ENCODE measurements at regions not wholly inside any gene's neighbourhood (a gene's known extent, or its start where the extent isn't known, plus 50 kb on each side); places are given as distances from the start of the nearest gene placed in this dataset.
"Not testable (repeated sequence)": the region's sequence is repeated elsewhere in the genome, so short reads cannot be mapped to it uniquely, and the experiment has no call there.

- DNase-seq (ENCODE audit: low read depth in 2 of 2) = no peak
These were observed 546.9 kb upstream of the API5 start for GRCh38 chr11:42764936-42765335.

GRCh38 chr11:42768576-42768975, 543.2 kb upstream of the API5 start:
- no peak for DNase-seq (ENCODE audit: low read depth in 2 of 2)

GRCh38 chr11:42770444-42771065, 541.2 kb upstream of the API5 start:
- DNase-seq (ENCODE audit: low read depth in 2 of 2) = no peak

DNA sequence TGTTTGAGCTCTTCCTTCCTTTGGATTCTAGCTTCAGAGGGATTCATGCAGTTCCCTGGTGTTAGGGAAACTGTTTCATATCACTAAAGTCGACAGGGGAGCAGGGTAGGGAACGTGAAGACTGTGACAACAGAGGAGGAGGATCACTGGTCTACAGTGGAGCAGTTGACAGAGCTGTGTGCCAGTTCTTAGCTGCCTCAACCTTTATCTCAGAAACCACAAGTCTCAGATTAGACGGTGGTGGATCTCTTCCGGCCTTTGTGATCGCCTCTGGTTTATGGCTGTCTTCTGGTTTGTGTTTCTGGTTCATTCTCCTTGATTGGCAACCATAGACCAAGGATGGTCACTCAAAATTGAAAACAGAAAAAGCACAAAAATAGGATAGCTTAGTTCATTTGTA, 538.9 kb upstream of the API5 start:
- no peak for DNase-seq (ENCODE audit: low read depth in 2 of 2)

- DNase-seq (ENCODE audit: low read depth in 2 of 2) = no peak
These were observed 538.1 kb upstream of the API5 start for GRCh38 chr11:42773729-42774128.

- no peak for DNase-seq (ENCODE audit: low read depth in 2 of 2)
These were observed 537.2 kb upstream of the API5 start for GRCh38 chr11:42774567-42774966.

DNA sequence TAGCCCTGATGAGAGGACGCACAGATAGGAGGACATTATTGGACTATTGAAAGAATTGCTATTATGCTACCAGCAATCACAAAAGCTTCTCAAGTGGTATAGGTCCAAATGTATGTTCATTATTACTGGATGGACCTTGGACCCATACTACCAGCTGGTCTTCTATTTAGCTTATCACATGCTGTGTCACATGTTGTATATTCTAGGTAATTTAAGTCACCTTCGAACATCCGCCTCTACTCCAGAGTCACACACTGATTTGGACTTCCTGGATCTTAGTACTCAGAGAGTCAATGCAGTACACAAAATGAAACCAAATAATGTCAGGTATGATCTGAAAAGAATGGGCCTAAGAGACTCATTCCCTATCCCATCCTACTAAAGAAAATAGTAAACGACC, 534.0 kb upstream of the API5 start:
- DNase-seq (ENCODE audit: low read depth in 2 of 2) = no peak

DNA sequence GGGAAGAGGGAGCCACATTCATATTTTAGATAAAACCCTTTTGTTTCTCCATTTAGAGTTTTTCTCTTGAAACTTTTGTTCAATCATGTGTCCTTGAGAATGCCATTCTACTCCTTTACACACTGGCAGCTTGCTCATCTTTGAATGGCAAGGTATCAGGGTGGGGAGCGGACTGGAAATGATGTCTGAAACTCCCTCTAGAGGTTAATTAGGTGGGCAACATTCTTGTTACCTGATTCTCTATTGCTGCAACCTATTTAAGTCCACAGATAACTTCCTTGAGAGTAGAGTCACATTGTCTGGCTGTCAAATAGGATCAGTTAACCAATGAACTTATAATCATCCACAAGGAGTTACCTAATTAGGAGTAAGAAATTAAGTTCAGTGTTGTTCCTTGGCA, 533.6 kb upstream of the API5 start:
- no peak for DNase-seq (ENCODE audit: low read depth in 2 of 2)

- no peak for DNase-seq (ENCODE audit: low read depth in 2 of 2)
These were observed 532.2 kb upstream of the API5 start for GRCh38 chr11:42779555-42779954.

GRCh38 chr11:42786981-42787380, 524.8 kb upstream of the API5 start:
- DNase-seq (ENCODE audit: low read depth in 2 of 2) = no peak

DNA sequence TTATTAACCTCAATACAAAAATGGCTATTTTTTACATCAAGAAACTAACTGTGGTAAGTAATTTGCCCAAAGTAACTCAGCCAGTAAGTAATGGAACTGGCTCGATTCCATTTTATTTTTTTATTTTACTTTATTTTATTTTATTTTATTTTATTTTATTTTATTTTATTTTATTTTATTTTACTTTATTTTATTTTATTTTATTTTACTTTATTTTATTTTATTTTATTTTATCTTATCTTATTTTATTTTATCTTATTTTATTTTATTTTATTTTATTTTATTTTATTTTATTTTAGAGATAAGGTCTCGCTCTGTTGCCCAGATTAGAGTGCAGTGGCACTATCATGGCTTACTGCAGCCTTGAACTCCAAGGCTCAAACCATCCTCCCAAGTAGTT, 516.3 kb upstream of the API5 start:
- not testable (repeated sequence) for DNase-seq (ENCODE audit: low read depth in 2 of 2)

DNA sequence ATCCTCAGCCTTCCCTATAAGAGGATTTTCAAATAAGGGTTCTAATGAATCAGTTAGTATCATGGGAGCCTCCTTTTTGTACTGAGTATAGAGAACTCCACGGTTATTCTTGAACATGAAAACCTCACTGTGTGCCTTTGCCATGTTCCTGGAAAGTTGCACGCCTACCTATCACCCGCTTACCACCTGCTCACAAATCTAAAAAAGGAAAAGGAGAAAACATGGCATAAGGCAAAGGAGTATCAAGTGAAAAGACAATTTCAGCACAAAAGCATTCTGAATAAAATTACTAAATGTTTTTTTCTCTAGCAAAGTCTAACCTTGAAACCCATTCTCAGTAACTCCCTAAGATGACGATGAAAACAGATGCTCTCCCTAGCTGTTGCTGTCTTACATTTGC, 511.8 kb upstream of the API5 start:
- DNase-seq (ENCODE audit: low read depth in 2 of 2) = no peak

DNA sequence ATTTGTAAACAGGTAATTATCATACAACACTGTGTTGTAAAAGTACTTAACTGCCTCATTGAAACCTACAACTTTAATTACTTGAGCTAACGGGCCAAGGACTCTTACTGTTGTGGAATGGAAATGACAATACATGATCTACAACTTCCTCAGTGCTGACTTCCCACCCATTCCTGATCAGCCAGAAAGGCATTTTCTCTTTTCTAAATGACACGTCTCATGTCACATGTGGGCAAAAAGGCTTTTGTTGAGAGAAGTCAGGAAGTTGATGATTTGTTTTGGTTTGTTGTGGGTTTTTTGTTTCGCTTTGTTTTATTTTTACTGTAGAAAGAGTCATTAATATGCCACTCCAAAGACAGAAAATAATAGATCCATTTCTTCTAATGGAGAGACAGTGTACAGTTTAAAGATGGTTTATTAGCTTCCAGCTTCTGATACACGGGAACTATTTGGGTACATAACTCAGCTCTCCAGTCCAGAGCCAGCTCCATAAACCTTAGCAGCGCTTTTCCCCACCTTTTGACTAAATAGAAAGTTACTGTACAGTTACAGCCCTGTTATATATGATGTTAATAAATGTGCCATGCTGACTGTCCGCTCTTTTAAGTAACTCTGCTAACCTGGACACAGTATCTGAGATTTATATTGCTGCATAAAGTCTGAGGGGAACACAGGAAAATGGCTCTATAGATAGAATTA, 509.4 kb upstream of the API5 start:
- no peak for DNase-seq (ENCODE audit: low read depth in 2 of 2)

DNA sequence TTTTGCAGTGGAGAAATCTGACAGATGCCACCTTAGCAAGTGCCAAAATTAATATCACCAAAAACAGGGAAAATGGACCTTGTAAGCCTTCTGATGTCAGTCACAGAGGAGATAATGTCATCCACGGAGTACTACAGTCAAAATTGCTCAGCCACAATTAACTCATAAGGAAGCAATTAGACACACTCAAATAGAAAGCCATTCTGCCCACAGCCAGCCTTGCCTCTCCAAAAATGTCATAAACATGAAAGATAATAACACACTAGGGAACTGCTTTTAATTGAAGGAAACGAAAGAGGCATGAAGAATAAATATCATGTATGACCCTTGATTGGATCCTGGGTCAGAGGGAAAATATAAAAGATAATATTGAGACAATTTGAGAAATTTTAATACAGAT, 505.6 kb upstream of the API5 start:
- no peak for DNase-seq (ENCODE audit: low read depth in 2 of 2)

- DNase-seq (ENCODE audit: low read depth in 2 of 2) = no peak
These were observed 499.4 kb upstream of the API5 start for GRCh38 chr11:42812361-42812760.

- no peak for DNase-seq (ENCODE audit: low read depth in 2 of 2)
These were observed 498.8 kb upstream of the API5 start for GRCh38 chr11:42812960-42813359.

DNA sequence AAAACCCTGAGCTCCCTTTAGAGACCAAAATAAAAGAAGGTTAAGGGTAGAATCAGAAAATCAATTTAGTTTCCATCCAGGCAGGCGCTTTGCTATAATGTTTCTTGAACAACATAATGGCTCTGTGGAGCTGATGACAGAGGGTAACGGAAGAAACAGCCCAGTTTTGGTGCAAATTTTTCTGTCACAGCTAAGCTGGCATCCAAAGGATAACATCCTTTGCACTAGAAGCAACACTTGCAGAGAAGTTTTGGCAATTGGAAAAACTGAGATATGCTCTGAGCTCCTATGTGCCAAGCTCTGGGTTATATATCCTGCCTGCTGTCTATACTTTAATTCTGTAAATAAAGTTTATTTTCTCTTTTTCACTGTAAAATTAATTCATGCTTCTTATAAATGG, 495.3 kb upstream of the API5 start:
- no peak for DNase-seq (ENCODE audit: low read depth in 2 of 2)

GRCh38 chr11:42819126-42819525, 492.7 kb upstream of the API5 start:
- no peak for DNase-seq (ENCODE audit: low read depth in 2 of 2)

DNA sequence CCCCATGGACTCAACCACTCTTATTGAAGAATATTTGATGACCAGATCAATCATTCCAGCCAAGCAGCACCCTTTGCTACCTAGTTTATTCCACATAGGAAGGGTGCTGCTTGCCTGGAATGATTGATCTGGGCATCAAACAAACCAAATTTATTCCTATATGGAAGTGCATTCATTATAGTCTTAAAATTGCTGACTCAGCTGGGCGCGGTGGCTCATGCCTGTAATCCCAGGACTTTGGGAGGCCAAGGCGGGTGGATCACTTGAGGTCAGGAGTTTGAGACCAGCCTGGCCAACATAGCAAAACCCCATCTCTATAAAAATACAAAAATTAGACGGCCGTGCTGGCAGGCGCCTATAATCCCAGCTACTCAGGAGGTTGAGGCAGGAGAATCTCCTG, 489.6 kb upstream of the API5 start:
- not testable (repeated sequence) for DNase-seq (ENCODE audit: low read depth in 2 of 2)

DNA sequence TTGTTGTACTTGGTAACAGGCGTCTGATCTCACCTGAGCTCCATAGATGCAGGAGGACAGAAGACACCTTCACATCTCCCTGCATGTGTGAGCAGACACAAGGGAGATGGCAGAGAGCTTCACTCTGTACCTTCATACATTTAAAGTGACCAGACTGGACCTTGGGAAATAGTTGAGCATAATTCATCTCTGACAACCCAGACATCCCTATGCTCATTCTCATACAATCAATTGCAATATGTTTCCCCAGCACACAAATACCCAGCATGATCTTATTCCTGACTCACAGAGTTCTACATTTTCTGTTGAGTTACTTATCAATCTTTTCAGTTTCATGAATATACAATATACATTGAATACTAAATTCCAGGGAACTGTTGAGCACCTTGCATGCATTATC, 488.2 kb upstream of the API5 start:
- no peak for DNase-seq (ENCODE audit: low read depth in 2 of 2)

DNA sequence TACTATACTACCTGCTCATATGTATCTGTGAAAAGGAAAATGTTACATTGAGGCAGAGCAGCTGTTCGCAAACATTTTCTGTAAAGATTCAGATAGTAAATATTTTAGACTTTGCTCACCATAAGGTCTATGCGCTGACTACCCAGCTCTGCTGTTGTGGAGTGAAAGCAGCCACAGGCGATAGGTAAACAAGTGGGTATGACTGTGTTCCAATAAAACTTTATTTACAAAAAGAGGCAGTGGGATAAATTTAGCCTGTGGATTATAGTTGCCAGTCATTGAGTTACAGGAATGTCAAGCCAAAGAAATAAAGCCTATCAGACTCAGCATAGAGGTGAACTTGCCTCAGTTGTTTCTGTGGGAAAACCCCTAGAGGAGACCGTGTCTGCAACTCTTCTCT, 487.7 kb upstream of the API5 start:
- DNase-seq (ENCODE audit: low read depth in 2 of 2) = no peak

DNA sequence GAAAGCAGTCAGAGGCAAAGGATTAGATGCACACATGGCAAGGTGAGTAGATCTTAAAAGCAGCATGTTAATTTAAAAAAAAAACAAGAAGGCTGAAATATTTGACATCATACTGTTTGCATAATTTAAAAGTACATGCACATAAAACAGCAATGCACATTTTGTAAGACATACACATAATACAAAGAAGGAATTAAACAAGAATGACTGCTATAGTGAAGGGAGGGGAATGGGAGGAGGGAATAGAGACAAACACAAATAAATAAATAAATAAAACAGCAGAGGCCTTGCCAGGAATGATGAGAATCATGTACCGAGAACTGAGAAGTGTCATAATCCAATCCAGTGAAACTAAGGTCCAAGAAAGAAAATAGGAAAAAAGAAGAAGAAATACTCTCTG, 486.2 kb upstream of the API5 start:
- no peak for DNase-seq (ENCODE audit: low read depth in 2 of 2)

DNA sequence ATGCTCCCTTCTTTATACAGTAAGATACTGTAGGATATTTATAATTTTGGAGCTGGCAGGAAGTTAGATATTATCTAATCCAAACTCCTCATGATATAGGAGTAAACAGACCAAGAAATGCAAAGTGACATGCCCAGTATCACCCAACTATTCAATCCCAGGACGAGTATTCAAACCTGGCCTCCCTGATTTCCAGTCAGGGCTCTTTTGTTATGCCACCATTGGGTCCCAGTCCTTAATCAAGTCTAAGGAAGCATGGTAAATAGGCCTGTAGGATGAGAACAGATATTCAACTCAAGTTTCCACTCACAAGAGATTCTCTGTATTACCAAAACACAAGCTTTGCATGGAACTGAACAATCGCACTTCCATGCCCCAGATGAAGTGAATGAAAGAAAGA, 484.0 kb upstream of the API5 start:
- DNase-seq (ENCODE audit: low read depth in 2 of 2) = no peak

DNA sequence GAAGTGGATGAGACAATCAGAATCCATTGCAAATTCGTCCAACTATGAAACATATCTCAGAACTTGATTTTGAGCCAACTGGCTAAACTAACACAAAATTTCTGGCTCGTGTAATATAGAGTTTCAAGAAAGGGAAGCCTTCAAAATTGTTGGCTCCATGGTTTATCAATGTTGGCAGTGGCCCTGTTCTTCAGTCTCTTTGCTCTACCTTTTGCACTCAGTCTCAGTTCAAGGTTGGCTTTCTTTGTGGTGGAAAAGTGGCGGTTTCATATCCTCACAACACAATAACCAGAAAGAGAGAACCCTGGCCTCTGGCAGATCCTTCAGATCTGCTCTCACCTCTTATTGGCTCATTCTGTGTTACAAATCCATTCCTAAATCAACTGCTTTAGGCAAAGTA, 473.8 kb upstream of the API5 start:
- no peak for DNase-seq (ENCODE audit: low read depth in 2 of 2)

Data from fibroblast of skin of left biceps (primary cell).